Prostate gland (tissue), 2 donors: ENCODE measurements at regions not wholly inside any gene's neighbourhood (a gene's known extent, or its start where the extent isn't known, plus 50 kb on each side); places are given as distances from the start of the nearest gene placed in this dataset.

ENCODE experiments used
- CTCF ChIP-seq, 4 experiments: fragments of 200-600 bp in 2 of 4; fragments of 450-650 bp in 2 of 4; sonication (generic) in 2 of 4; IDR thresholded peaks; 1 replicate in 3 of 4; 2 replicates in 1 of 4; pipeline ENCODE4 v1.5.1; 2016 to 2019; ENCODE audit warnings: antibody characterized with exemption in 4 of 4, mild to moderate bottlenecking in 2 of 4, moderate library complexity in 2 of 4
- POLR2A ChIP-seq: fragments of 450-650 bp; IDR thresholded peaks from one replicate; pipeline ENCODE4 v1.6.1; 2016; ENCODE audit warnings: antibody characterized with exemption, mild to moderate bottlenecking
- POLR2AphosphoS5 ChIP-seq: sonication (generic); formaldehyde crosslinking; IDR thresholded peaks from one replicate; pipeline ENCODE4 v1.6.1; 2017; ENCODE audit warnings: antibody characterized with exemption

- TF ChIP-seq CTCF (IDR thresholded peaks at IDR 0.05) (no peak), POLR2AphosphoS5 (no peak), POLR2A (no peak)
These were observed 144.1 kb upstream of the MAST4 start for GRCh38 chr5:66452109-66452508.
